NT2/D1 (cell line): ENCODE measurements at regions not wholly inside any gene's neighbourhood (a gene's known extent, or its start where the extent isn't known, plus 50 kb on each side); places are given as distances from the start of the nearest gene placed in this dataset.

ENCODE experiments used
- SUZ12 ChIP-seq: IDR thresholded peaks from 2 replicates; pipeline ENCODE4 v1.6.1; 2011; ENCODE audit not compliant: insufficient read length, insufficient read depth; ENCODE audit errors: extremely low read depth
- YY1 ChIP-seq: IDR thresholded peaks from 2 replicates; pipeline ENCODE4 v1.6.1; 2011; ENCODE audit not compliant: insufficient read length, insufficient read depth
- ZNF274 ChIP-seq: IDR thresholded peaks from 2 replicates; pipeline ENCODE4 v1.6.1; 2011; ENCODE audit warnings: mild to moderate bottlenecking, low read depth, low read length

DNA sequence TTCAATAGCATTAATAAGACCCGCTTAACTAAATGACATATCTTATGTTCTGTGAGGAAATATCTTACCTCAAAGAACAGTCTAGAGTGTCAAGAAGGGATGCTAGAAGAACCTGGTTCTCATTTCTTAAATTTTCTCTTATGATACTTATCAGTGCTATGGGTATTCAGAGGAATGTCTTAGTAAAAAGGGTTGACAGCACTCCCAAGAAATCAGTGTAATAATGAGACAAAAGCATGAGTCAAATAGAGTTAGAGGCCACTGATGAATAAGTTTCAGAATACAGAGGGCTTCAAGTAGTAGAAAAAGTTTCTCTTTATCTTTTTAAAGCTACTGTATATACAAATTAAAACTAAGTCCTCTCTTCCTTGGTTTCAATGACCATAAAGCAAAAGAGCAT, 242.8 kb downstream of the GJA1 start:
- TF ChIP-seq YY1, result no peak
- TF ChIP-seq ZNF274, result no peak
- no peak for TF ChIP-seq SUZ12
